Upper lobe of left lung (tissue), 4 donors: ENCODE measurements at regions not wholly inside any gene's neighbourhood (a gene's known extent, or its start where the extent isn't known, plus 50 kb on each side); places are given as distances from the start of the nearest gene placed in this dataset.

Source experiments
- POLR2A ChIP-seq, 4 donors: fragments of 450-650 bp; IDR thresholded peaks; one replicate each; pipeline ENCODE4 v1.5.1; 2016 to 2017; ENCODE audit warnings: antibody characterized with exemption in 4 of 4, mild to moderate bottlenecking in 2 of 4
- POLR2AphosphoS5 ChIP-seq, 2 donors: sonication (generic); formaldehyde crosslinking; IDR thresholded peaks; one replicate each; pipeline ENCODE4 v1.5.1; 2017; ENCODE audit warnings: antibody characterized with exemption in 2 of 2
- TF ChIP-seq, protein P1 (sequence below), 6 experiments: fragments of 450-650 bp in 4 of 6; fragments of 200-600 bp in 2 of 6; sonication (generic) in 2 of 6; IDR thresholded peaks; one replicate each; pipeline ENCODE4 v1.5.1; 2016 to 2019; ENCODE audit warnings: antibody characterized with exemption in 6 of 6

DNA sequence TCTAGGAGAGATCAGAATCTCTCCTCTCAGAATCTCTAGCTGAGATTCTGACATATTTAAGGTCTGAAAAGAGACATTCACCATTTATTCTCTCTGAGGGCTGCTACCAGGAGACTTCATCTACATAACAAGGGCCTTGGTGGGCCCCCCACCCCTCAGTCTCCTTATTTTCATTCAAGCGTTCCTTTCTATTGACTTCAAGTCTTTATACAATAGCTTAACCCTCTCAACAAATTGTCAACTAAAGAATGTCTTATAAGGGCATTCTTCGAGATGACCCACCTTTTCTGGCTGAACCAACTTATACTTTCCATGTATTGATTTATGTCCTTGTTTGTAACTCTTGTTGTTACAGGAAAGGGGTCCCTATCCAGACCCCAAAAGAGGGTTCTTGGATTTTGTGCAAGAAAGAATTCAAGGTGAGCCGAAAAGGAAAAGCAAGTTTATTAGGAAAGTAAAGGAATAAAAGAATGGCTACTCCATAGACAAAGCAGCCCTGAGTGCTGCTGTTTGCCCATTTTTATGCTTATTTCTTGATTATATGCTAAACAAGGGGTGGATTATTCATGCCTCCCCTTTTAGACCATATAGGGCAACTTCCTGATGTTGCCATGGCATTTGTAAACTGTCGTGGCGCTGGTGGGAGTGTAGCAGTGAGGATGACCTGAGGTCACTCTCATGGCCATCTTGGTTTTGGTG, 209.5 kb upstream of the ALCAM start:
- TF ChIP-seq, protein P1, sequence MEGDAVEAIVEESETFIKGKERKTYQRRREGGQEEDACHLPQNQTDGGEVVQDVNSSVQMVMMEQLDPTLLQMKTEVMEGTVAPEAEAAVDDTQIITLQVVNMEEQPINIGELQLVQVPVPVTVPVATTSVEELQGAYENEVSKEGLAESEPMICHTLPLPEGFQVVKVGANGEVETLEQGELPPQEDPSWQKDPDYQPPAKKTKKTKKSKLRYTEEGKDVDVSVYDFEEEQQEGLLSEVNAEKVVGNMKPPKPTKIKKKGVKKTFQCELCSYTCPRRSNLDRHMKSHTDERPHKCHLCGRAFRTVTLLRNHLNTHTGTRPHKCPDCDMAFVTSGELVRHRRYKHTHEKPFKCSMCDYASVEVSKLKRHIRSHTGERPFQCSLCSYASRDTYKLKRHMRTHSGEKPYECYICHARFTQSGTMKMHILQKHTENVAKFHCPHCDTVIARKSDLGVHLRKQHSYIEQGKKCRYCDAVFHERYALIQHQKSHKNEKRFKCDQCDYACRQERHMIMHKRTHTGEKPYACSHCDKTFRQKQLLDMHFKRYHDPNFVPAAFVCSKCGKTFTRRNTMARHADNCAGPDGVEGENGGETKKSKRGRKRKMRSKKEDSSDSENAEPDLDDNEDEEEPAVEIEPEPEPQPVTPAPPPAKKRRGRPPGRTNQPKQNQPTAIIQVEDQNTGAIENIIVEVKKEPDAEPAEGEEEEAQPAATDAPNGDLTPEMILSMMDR (IDR thresholded peaks at IDR 0.05) = no peak
- TF ChIP-seq POLR2AphosphoS5 (IDR thresholded peaks at IDR 0.05) (no peak), POLR2A (IDR thresholded peaks at IDR 0.05) (no peak)
